ENCODE measurements at regions not wholly inside any gene's neighbourhood (a gene's known extent, or its start where the extent isn't known, plus 50 kb on each side); places are given as distances from the start of the nearest gene placed in this dataset.

- no peak for TF ChIP-seq CTCF (IDR thresholded peaks at IDR 0.05)
- no peak for TF ChIP-seq POLR2A (IDR thresholded peaks at IDR 0.05)
Observed at GRCh38 chr15:98326804-98327203, 321.5 kb upstream of the IGF1R start.
